Left ventricle myocardium inferior (tissue), 1 donor: ENCODE measurements at regions not wholly inside any gene's neighbourhood (a gene's known extent, or its start where the extent isn't known, plus 50 kb on each side); places are given as distances from the start of the nearest gene placed in this dataset.

Experiments
- DNase-seq: peaks from one replicate; pipeline ENCODE4 v3.0.0-alpha.2; 2020
- H3K27ac ChIP-seq: fragments of 200-600 bp; replicated peaks from 2 replicates; pipeline ENCODE4 v1.8.0; 2021
- H3K27me3 ChIP-seq: fragments of 200-600 bp; 2 replicates; pipeline ENCODE4 v1.8.0; 2021; ENCODE audit warnings: low read depth
- H3K36me3 ChIP-seq: fragments of 200-600 bp; 2 replicates; pipeline ENCODE4 v1.8.0; 2021
- H3K4me1 ChIP-seq: fragments of 200-600 bp; 2 replicates; pipeline ENCODE4 v1.8.0; 2021
- H3K4me3 ChIP-seq: fragments of 200-600 bp; 2 replicates; pipeline ENCODE4 v1.8.0; 2021; ENCODE audit warnings: mild to moderate bottlenecking, moderate library complexity
- H3K9me3 ChIP-seq: fragments of 200-600 bp; replicated peaks from 2 replicates; pipeline ENCODE4 v1.8.0; 2021
- CTCF ChIP-seq: fragments of 200-600 bp; IDR thresholded peaks from 2 replicates; pipeline ENCODE4 v1.8.0; 2021; ENCODE audit warnings: antibody characterized with exemption, mild to moderate bottlenecking, borderline replicate concordance
- intact Hi-C: fragments of 100-400 bp; cut with micrococcal nuclease; formaldehyde crosslinking; loops from one replicate; pipeline ENCODE4 v1.11.0; 2022
- donor health status: DM: no; HTN: yes; CAD: no; lungs with severe emphysema.

GRCh38 chrX:69278031-69278687 lies 112.9 kb upstream of the PJA1 start:
- no peak for TF ChIP-seq CTCF
- Histone ChIP-seq H3K27ac (no peak overlapping the region), H3K4me3 (no peak overlapping the region), H3K27me3 (no peaks in the 10 kb centered on the region), H3K9me3 (no peaks in the 10 kb centered on the region), H3K36me3 (no peaks in the 10 kb centered on the region), H3K4me1 (peaks cover 16% of the 10 kb centered on the region)
- DNase-seq: no peak
- intact Hi-C loops: no loop called here

- no peak for TF ChIP-seq CTCF
- H3K9me3 ChIP-seq: no peaks in the 10 kb centered on the region
- H3K27me3 ChIP-seq: no peaks in the 10 kb centered on the region
- intact Hi-C loops: no loop called here
- H3K27ac ChIP-seq: no peak overlapping the region
- DNase-seq: no peak
- no peaks in the 10 kb centered on the region for H3K36me3 ChIP-seq
- no peak overlapping the region for H3K4me3 ChIP-seq
- H3K4me1 ChIP-seq: peaks cover 16% of the 10 kb centered on the region
These were observed 112.2 kb upstream of the PJA1 start for GRCh38 chrX:69277369-69277990.

DNA sequence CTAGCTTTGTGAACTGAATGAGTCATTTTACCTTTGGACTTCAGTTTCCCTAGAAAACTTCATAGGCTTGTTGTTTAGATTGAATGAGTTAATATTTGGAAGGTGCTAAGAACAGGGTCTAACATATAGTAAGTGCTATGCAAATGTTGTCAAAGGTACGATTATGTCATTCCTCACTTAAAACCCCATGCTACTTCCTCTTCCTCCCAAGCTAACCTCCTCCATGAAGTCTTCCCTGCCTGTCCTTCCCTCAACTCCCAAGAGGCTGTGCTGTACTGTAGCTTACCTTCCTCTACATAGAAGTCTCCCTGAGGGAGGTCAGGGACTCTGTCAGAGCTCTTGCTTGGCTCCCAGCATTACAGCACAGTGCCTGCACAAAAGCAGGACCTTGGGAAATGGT lies 103.4 kb upstream of the PJA1 start:
- DNase-seq: no peak
- TF ChIP-seq CTCF: no peak
- H3K4me1 ChIP-seq: no peaks in the 10 kb centered on the region

DNA sequence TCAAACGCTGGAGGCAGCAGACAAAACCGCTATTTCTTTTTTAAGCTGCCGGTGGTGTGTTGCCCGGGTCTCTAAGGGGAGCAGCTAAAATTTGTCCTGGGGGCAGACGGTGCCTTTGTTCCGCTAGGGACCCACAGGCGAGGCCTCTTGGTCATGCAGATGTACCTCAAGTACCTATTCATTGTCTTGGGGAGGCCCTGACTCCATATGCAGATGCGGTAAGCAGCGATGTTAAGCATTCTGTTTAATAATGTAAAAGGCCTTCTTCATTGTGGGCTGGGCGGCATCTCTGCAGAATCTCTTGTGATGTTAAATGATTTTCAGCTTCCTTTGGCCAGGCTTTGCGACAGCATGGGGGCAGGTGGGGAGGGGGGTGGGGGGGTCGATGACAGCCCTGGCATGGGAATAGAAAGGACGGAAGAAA lies 98.9 kb upstream of the PJA1 start:
- TF ChIP-seq CTCF: no peak
- no peaks in the 10 kb centered on the region for H3K27me3 ChIP-seq
- H3K27ac ChIP-seq: no peak overlapping the region
- H3K4me3 ChIP-seq: no peak overlapping the region
- DNase-seq: no peak
- no peaks in the 10 kb centered on the region for H3K36me3 ChIP-seq
- no peaks in the 10 kb centered on the region for H3K4me1 ChIP-seq
- no peaks in the 10 kb centered on the region for H3K9me3 ChIP-seq
- intact Hi-C loops: no loop called here

More for the DNA sequence above, 103.4 kb upstream of the PJA1 start:
- Histone ChIP-seq H3K27me3 (no peaks in the 10 kb centered on the region), H3K4me3 (no peak overlapping the region), H3K36me3 (no peaks in the 10 kb centered on the region), H3K9me3 (no peaks in the 10 kb centered on the region), H3K27ac (no peak overlapping the region)
- intact Hi-C loops: no loop called here

GRCh38 chrX:69263251-69263820 lies 98.1 kb upstream of the PJA1 start:
- Histone ChIP-seq H3K9me3 (no peaks in the 10 kb centered on the region), H3K36me3 (no peaks in the 10 kb centered on the region), H3K4me3 (no peak overlapping the region), H3K27me3 (no peaks in the 10 kb centered on the region), H3K4me1 (no peaks in the 10 kb centered on the region), H3K27ac (no peak overlapping the region)
- no peak for TF ChIP-seq CTCF
- no peak for DNase-seq
- intact Hi-C loops: no loop called here
